Sigmoid colon (tissue), 4 donors: ENCODE measurements at regions not wholly inside any gene's neighbourhood (a gene's known extent, or its start where the extent isn't known, plus 50 kb on each side); places are given as distances from the start of the nearest gene placed in this dataset.

ENCODE experiments used
- EP300 ChIP-seq, 4 donors: sonication (generic); formaldehyde crosslinking; IDR thresholded peaks; one replicate each; pipeline ENCODE4 v1.6.1; 2017; ENCODE audit warnings: antibody characterized with exemption in 4 of 4
- POLR2A ChIP-seq, 2 donors: fragments of 450-650 bp; IDR thresholded peaks; one replicate each; pipeline ENCODE4 v1.6.1; 2016; ENCODE audit warnings: antibody characterized with exemption in 2 of 2, mild to moderate bottlenecking in 2 of 2, moderate library complexity in 2 of 2
- POLR2AphosphoS5 ChIP-seq, 4 donors: sonication (generic); formaldehyde crosslinking; IDR thresholded peaks; one replicate each; pipeline ENCODE4 v1.6.1; 2017; ENCODE audit warnings: antibody characterized with exemption in 4 of 4
- TF ChIP-seq, protein P1 (sequence below), 4 experiments: fragments of 450-650 bp in 3 of 4; fragments of 200-600 bp in 1 of 4; IDR thresholded peaks; one replicate each; pipeline ENCODE4 v1.5.1; 2016 to 2019; ENCODE audit warnings: antibody characterized with exemption in 4 of 4, mild to moderate bottlenecking in 3 of 4, moderate library complexity in 2 of 4

DNA sequence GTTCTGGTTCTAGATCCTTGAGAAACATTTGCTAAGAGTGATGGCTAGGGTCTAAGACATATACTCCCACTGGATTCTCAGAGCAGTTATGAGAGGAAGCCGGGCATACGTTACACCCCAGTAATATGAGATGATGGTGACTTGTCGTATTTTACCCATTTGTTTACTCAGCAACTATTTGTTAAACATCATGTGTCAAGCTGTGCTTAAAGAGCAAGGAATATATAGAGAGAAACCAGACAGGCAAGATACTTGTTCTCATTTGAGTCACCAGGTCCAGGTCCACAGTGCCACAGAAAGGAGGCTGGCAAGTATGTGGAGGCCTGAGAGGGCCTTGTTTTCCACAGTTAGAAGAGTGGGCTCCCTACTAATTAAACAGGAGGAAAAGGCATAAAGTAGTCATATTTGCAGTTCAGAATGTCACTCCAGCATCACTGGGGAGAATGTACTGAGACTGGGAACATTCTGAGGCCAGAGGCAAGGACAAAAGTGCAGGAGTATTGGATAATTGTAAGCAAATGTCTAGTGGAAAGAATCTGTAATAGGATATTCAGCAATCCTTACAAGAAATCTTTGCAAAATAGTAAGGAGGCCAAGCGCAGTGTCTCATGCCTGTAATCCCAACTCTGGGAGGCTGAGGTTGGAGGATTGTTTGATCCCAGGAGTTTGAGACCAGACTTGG lies 142.2 kb downstream of the IRS2 start:
- TF ChIP-seq, protein P1, sequence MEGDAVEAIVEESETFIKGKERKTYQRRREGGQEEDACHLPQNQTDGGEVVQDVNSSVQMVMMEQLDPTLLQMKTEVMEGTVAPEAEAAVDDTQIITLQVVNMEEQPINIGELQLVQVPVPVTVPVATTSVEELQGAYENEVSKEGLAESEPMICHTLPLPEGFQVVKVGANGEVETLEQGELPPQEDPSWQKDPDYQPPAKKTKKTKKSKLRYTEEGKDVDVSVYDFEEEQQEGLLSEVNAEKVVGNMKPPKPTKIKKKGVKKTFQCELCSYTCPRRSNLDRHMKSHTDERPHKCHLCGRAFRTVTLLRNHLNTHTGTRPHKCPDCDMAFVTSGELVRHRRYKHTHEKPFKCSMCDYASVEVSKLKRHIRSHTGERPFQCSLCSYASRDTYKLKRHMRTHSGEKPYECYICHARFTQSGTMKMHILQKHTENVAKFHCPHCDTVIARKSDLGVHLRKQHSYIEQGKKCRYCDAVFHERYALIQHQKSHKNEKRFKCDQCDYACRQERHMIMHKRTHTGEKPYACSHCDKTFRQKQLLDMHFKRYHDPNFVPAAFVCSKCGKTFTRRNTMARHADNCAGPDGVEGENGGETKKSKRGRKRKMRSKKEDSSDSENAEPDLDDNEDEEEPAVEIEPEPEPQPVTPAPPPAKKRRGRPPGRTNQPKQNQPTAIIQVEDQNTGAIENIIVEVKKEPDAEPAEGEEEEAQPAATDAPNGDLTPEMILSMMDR (IDR thresholded peaks at IDR 0.05) = no peak
- no peak for TF ChIP-seq POLR2AphosphoS5 (IDR thresholded peaks at IDR 0.05)
- TF ChIP-seq POLR2A (IDR thresholded peaks at IDR 0.05) = no peak
- no peak for TF ChIP-seq EP300 (IDR thresholded peaks at IDR 0.05)
